HG02678 (cell line): ENCODE measurements at regions not wholly inside any gene's neighbourhood (a gene's known extent, or its start where the extent isn't known, plus 50 kb on each side); places are given as distances from the start of the nearest gene placed in this dataset.
A peak's percentile ranks its signal among the peaks of the same experiment; 100 is the strongest.

Experiments
- ATAC-seq: cut with Tn5 transposase; IDR thresholded peaks from one replicate; pipeline ENCODE4 v1.9.1; 2021; ENCODE audit warnings: mild to moderate bottlenecking, moderate library complexity; ENCODE audit not compliant: unreplicated experiment

DNA sequence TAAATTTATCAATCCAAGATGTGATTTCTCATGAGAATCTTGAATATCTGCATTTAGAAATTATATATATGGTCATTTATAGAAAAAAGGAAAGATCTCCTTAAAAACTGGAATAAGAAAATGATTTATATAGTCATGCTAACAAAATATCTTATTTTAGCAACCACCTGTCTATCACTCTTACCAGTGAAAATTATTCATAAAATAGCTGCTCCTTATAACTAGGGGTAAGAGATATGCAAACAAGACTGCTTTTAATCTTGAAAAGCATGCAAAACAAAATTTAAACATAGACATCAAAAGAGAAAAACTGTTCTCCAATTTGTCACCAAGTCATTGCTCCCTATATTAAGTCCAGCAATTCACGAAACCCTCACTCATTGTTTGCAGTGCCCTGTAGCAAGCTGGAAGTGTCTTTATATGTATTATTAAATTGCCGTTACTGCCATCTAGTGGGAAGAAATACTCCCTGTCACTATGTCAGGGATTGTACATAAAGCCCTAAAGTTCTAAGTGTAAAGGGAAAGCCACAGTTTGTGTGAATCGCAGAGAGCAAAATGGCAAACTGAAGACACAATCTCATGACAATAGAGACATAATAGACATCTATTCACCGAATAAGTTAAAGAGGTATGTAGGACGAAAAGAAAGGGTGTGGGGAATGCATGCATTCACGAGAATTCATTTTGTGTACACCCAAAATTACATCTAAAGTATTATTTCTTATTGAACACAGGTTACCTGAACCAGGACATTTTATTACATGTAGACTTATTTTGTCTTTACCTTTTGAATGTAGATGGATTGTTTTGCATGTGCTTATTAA is 600.5 kb downstream of the USP25 start:
- ATAC-seq, result peak; percentile 81

DNA sequence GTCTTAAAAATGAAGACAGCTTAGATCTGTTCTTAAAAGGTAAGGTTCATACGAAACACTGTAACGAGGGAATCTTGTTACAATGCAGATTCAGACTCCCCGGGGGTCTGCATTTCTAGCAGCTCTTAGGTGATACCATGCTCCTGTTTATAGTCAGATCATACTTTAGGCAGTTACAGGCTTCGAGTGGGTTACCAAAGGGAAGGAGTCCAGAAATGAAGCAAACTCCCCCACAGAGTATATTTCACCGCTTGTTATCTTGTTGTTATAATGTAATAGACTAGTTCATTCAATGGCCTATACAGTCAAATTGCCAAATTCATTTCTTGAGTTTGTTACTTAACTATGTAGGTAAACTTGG is 601.1 kb downstream of the USP25 start:
- no peak for ATAC-seq

DNA sequence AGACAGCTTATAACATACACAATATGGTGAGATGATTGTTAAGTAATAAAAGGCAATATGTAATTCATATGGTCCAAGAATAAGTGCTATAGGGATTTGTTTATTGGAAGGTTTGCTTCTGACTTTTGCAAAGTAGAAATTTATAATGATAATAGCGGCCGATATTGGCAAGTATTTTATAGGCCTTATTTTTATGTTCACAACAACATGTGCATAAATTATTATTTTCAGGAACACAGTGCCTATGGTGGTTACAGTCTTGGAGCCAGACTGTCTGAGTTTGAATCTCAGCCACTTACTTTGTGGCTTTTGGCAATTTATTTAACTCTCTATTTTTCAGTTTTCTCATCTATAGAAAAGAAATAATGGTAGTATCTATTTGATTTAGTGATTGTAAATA is 607.5 kb downstream of the USP25 start:
- ATAC-seq, result no peak

DNA sequence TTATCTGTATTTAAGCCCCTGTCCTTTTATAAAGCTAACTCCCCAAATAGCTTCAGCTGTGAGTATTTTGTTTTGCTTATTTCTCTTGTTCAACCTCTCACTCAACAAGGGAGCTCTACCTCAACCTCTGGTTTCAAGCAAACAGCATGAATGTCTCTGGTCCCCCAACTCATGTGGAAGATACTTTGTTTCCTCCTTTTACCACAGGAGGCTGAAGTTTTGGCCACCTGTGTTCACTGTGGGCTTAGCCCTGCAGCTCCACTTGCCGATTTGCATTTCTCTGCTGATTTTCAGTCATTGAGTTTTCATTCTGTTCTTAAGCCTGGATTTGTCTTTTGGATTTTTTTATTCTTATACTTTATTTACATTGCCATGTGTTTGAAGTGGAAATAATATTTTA is 613.1 kb downstream of the USP25 start:
- no peak for ATAC-seq

DNA sequence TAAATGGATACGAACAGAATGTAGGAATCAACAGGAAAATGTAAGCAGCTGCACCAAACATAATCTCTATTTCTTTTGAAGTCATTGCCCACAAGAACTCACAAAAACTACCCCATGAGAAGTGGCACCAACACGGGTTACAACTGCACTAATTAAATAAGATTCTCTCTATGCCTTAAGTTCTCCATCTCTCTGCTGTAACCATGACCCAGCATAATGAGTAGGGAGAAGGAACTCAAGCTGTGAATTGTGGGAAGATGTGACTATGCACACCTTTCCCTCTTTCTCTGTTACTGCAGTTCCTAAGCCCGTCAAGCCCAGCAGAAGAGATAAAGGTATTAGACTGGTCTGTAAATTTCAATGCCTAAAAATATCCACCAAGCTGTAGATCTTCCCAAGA is 614.0 kb downstream of the USP25 start:
- no peak for ATAC-seq

DNA sequence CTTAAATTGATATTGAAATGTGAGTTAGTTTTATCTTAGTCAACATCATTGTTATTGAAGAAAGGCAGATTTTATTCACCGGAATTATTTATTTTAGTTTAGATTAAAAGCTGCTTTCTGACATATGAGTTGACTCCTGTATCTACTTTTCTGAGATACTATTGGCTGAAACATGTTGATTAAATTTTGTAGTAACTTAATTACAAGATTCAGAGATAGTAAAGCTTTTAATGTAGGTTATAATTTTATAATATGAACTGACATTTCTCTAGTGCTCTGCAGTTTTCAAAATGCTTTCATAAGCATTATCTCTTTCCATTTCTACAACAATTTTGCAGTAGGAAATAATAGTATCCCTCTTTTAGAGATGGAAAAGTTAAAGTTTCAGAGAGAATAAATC is 616.0 kb downstream of the USP25 start:
- no peak for ATAC-seq

DNA sequence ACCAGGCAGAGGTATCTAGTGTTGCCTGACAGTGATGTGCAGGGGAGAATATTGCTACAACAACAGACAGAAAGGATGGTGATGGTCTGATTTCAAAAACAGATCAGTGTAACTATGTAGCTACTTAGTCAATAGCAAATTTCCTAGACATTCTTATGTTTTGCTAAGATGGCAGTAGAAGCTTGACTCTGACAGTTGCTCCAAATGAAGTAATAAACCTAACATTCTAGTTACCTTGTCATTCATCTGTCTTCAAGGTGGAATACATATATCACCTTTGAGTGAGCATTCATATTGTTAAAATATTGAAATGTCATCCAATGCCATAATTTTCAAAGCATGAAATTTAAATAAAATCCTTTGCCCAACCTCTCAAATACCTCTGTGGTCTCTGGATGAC is 617.4 kb downstream of the USP25 start:
- no peak for ATAC-seq

DNA sequence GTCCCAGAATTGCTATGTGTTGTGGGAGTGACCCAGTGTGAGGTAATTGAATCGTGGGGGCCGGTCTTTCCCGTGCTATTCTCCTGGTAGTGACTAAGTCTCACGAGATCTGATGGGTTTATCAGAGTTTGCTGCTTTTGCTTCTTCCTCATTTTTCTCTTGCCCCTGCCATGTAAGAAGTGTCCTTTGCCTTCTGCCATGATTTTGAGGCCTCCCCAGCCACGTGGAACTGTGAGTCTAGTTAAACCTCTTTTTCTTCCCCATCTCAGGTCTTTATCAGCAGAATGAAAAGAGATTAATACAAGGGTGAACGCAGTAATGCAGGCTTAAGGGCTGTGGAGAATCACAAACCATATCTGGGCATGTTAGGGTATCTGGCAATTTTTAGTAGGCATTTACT is 624.0 kb downstream of the USP25 start:
- no peak for ATAC-seq

DNA sequence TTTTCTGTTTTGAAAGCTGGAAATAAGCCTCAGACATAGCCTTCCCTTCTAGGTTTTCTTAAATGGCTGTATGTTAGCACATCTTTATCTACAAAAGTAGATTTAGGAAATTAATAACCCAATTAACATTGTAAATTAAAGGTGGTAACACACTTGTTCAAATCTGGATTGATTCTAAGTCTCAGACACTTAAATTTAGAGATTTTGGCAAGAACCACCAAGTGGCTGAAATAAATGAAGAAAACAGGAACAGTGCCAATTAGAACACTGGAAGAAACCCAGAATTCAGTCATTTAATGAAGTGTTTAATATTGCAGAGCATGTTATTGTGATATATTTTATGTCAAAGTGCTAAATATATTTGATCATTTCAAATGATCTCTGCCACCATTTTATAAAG is 628.2 kb downstream of the USP25 start:
- ATAC-seq, result no peak

DNA sequence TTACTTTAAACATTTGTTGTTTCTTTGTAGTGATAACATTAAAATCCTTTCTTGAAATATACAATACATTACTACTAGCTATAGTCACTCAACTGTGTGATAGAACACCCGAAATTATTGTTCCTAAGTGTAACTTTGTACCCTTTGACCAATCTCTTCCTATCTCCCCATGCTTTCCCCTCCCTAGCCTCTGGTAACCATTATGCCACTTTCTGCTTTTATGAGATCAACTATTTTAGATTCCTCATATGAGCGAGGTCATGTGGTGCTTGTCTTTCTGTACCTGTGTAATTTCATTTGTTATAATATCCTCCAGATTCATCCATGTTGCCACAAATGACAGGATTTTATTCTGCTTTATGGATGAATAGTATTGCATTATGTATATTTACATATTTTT is 629.0 kb downstream of the USP25 start:
- ATAC-seq, result no peak

DNA sequence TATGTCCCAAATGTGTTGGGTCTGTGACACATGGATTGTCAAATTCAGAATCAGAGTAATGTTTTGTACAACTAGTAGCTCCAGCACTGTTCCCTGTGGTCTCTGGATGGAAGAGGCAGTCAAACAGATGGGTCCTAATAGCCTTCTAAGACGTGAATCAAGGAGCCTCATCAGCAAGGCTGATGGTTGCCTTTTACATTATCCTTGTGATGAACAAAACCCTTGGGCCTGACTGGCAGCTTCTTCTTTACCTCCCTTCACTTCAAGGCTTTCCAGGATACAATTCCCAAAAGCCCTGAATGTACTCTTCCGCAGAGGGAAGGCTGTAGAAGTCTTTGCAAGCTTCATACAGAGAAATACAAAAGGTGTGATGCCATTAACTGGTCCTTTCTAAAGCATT is 633.3 kb downstream of the USP25 start:
- no peak for ATAC-seq

DNA sequence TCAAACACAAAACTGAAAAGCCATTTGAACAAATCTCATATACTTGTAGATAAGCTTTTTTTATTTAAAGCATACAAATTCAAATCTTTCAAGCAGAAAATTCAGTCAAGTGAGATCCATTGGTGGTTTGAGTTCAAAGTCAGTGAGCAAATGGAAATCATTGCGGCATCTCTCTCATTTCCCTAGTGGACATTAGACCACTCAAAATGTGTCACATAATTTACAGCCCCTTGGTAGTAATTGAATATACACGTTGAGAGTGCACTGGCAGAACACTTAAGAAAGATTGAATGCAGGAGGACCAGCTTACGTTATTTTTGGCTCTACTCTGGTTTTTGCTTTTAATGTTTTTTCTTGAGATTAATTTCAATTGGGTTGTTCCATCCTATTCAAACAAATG is 633.7 kb downstream of the USP25 start:
- no peak for ATAC-seq

DNA sequence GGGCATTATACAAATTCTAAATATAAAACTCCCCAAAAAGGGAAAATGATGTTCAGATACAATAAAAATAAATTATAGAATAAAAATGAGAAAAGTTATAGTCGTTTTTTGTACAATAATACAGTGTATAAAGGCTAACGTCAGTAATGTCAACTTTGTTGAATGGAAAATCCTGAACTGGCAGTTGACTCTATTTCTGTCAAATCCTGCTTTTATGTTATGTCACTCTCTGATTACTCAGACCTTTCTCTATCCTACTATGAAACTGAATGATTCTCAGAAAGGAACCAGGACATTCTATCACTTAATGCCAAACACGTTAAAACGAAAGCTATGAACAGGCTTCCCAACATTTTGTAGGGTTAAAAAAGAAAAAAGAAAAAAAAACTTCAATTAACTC is 636.4 kb downstream of the USP25 start:
- ATAC-seq, result no peak

DNA sequence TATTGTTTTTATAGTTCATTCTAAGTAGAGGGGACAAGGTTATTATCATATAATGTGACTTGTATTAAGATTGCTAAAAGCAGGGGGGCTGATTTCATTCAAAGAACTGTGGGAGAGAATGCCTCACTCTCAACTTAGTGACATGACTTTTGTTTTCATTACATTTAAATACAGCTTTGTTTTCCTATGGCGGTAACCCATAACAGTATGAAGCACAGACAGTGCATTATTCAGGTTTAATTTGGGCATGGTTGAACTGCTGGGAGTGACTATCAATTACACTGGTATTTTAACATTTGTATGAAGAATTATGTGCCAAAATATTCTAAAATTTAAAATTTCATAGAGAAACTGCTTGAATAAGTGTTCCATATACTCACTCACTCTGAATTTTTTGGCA is 637.3 kb downstream of the USP25 start:
- no peak for ATAC-seq

DNA sequence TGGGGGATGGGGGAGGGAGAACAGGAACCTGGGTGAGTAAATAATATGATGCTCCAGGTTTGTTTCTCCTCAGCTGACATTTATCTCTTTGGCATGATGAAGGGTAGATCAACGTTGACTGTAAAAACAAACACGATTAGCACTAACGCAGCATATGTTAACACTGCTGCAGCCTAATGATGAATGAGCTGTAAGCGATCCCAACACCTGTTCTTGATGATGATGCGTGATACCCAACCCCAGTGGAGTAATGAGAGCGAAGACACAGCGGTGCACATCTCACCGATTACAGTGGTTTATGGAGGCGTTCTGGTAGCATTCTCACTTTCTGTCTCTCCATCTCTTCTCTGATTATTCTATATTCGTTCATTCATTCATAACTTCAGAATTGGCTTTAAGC is 640.4 kb downstream of the USP25 start:
- ATAC-seq, result no peak

DNA sequence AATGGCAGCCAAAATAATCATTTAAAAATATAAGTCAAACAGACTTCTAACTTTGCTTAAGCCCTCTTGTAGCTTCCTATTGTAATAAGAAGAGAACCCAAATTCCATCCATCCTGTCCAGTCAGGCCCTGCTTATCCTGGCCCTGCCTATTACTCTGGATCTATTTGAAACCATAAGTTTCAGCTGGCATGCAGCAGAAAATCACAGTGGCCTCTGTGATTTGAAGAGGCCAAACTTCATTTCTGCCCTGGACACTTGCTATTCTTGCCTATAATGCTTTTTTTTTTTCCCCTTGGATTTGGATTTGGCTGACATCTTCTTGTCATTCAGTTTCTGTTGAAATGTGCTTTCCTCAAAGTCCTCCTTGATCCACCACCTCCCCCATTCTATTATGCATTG is 642.8 kb downstream of the USP25 start:
- no peak for ATAC-seq

DNA sequence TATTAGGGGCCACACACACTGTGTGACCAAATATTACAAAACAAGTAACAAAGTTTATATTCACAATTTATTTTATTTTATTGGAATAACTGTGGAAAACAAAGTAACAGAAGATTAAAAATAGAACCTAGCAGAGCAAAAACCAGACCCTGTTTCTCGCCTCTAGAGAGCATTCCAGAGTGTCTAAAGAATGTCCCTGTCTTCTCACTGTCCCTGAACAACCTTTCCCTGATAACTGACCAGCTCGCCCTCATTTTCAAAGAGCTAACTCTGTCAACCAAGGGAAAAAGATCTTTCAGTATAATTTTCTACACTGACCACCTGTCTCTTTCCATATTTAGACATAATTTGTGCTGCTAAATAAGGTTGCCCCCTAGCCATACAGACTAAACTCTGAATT is 646.9 kb downstream of the USP25 start:
- ATAC-seq, result no peak

DNA sequence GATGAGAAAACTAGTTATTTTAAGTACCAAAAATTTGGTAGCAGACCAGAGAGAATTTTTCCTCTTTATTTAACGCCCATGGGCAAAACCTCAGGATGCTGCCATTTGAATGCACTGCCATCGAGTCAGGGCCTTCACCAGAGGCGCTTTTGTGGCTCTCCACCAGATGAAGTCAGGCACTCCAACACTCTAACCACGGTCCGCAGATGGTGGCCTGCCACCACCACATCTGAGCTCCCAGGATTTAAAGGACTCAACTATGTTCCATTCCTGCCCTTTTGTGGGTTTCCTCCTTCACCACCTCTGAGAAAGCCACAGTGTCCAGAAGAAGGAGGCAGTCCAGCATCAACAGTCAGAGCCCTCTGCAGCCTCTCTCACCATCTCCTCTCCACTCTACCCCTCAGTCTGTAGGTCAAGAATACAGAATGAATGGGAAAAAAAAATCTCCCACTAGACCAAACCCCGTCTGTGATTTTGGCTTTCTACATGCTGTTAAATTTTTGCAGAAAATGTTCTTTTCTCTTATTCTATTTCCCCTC is 647.4 kb downstream of the USP25 start:
- no peak for ATAC-seq

DNA sequence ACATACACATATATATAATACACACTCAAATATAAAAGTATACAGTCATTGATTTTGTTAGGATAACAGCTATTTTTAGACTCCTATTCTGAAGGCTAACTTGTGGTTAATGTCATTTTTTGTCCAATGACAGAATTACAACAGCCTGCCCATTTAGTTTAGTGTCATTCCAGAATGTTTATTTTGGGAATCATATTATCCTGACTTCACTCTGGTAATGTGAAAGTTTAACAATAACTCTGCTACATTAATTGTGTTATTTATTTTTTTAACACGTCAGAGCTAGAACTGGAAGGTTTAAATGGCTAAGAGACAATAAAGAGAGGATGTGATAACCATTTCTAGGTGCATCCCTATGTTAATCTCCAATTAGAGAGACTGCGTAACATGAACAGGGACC is 648.1 kb downstream of the USP25 start:
- no peak for ATAC-seq

DNA sequence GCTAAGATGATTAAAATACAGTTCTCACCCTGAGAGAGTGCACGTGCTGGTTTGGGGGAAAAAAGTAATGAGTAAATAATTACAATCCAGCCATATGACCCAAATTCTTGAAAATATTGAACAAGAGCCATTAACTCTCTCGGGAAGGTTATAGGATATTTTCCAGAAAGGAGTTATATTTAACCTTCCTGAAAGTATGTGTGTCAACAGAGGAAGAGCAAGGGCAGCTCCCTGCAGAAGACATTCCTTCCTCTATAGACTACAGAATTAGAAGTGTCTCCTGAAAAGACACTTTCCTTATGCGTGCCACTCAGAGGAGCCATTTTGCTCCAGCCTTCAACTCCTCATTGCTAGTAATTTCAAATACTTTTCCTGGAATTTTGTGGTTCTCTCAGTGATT is 648.7 kb downstream of the USP25 start:
- no peak for ATAC-seq

DNA sequence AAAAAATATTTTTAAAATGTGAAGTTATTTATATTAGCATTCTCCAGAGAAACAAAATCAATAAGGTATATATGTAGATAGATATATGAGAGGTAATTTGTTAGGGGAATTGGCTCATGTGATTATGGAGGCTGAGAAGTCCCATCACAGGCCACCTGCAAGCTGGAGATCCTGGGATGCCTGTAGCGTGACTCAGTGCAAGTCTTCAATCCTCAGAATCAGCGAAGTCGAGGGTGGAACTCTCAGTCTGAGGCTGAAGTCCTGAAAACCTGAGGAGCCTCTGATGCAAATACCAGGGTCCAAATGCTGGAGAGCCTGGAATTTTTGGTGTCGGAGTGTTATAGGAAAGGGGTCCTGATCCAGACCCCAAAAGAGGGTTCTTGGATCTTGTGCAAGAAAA is 658.5 kb downstream of the USP25 start:
- ATAC-seq, result no peak

DNA sequence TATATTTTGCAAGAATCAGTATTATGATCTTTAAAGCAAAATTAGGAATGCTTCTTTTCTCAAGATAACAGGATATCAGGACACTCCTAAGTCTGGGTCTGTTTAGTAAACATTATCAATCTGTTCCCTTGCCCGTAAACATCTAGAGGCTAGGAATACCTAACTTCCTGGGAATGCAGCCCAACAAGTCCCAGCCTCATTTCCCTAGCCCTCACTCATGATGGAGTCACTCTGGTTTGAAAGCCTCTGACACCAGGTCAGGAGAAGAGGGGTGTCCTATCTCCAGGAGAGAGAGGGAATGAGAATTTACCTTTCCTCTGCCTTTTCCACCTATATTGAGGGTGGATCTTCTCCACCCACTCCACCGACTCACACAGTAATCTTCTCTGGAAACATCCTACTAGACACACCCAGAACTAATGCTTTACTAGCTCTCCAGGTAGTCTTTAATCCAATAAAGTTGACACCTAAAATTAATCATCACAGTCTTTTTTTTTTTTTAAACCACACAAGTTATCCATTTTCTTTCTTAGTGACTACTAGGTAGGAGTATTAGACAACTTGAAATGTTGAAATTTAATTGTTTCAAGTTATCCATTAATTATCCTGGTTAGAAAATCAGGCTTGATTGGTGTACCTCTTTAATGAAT is 659.3 kb downstream of the USP25 start:
- no peak for ATAC-seq

DNA sequence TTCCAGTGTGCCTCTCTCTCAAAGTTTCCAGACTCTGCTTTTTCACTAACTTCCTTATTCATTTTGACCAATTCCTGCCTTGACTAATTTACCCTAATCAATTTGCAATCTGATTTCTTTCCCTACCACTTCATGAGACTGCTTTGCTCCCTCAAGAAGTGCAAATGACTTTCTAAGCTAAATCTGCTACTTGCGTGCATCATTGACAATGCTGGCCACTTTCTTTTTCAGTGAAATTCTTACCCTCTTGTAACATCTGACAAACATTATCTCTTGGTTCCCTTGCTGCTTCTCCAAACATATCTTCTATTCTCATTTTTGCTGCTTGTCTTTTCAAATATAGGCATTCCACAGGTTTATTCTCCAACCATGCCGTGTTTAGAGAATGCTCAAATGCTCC is 659.9 kb downstream of the USP25 start:
- ATAC-seq, result no peak
